ENCODE measurements at regions not wholly inside any gene's neighbourhood (a gene's known extent, or its start where the extent isn't known, plus 50 kb on each side); places are given as distances from the start of the nearest gene placed in this dataset.
A peak's percentile ranks its signal among the peaks of the same experiment; 100 is the strongest.

DNA sequence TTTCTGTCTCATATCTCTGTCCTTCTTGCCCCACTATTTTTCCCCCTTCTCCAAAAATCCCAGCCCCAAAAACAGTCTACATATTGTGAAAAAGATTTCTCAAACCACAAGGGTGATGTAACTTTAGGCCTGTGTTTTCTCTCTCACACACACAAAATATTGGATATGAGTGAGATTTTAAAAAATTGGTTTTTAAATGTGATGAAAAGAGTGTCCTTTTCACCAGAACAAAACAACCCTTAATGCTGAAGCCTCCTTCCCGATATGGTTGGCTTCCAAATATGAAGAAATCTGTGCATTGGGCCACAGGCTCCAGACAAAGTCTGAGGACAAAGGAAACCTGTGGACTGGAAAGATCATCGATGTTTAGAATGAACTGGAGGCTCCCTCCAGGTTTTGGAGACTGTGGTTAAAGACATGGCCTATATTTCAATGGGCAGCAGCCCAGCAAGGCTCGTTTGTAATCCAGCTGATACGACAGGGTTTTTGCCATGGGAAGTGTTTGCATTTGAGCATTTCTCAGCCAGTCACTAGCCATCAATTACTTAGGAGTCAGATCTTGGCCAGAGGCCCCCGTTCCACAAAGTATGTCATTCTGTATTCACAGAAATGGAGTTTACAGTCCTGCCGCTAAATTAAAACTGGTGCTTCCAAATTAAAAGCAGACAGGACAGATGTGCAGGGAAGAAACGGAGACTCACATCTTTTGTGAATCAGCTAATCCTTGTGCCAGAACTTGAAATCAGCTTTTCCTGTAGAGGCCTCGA, 546.3 kb downstream of the EBF1 start:
- peak; percentile 60 for DNase-seq (ENCODE audit: low read depth)

- no peak for DNase-seq (ENCODE audit: low read depth)
Observed at GRCh38 chr5:158552241-158552640, 547.5 kb downstream of the EBF1 start.

GRCh38 chr5:158549311-158549710, 550.4 kb downstream of the EBF1 start:
- DNase-seq (ENCODE audit: low read depth), result no peak

DNA sequence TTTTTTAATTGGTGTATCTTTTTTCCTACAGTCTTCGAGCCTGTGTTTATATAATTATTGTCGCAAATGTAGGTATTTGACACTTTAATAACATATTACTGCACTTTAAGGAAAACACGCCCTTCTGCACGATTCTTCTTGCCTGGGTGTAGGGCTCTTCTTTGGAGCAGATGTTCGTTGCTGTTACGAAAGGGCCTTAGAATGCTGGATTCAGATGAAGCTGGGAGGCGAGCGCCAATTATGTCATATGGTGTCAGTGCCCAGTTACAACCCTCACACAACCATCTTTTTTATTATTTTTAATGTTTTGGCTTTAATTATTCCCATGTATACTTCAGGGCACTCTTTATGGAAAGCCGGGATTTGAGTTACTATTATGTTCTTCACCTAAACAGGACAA, 553.0 kb downstream of the EBF1 start:
- DNase-seq (ENCODE audit: low read depth), result no peak

- DNase-seq (ENCODE audit: low read depth), result no peak
Observed at GRCh38 chr5:158545949-158546530, 553.7 kb downstream of the EBF1 start.

- no peak for DNase-seq (ENCODE audit: low read depth)
Observed at GRCh38 chr5:158544388-158545339, 555.1 kb downstream of the EBF1 start.

DNA sequence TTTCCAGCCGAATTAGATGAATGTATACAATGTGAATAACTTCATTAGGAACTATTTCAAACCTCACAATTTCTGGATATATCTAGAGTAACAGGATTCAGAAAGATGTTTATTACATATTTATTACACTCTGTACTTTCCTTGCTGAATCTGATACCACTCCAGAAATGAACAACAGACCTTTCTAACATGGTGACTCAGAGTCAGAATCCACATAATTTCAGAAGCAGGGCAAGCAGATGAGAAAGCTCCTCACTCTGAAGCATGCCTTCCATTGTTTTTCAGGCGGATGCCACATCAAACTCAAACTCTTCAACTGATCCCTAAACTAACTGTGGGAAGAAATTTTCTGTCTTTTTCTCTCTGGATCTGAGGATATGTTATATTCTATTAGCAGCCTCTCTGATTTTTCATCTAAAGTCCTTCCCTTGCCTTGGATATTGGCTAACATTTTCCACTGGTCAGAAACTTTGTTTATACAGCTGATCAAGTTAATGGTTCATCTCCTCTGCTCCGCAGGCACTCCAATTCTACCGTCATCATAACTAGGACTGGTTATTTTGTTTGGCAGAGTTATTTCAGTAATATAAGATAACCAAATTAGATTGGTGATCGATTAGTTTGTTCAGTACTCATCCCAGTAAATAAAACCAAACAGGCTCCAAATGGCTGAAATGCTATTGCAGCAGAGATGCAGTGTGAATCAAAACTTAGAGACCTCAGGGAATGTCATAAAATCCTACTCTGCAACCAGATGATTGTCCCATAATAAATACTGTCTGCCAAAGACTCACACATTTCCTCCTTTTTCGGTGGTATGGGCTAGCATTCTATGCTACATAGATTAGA, 556.0 kb downstream of the EBF1 start:
- peak; percentile 52 for DNase-seq (ENCODE audit: low read depth)

GRCh38 chr5:158541536-158542297, 558.0 kb downstream of the EBF1 start:
- DNase-seq (ENCODE audit: low read depth), result no peak

GRCh38 chr5:158538506-158539074, 561.1 kb downstream of the EBF1 start:
- DNase-seq (ENCODE audit: low read depth), result no peak

DNA sequence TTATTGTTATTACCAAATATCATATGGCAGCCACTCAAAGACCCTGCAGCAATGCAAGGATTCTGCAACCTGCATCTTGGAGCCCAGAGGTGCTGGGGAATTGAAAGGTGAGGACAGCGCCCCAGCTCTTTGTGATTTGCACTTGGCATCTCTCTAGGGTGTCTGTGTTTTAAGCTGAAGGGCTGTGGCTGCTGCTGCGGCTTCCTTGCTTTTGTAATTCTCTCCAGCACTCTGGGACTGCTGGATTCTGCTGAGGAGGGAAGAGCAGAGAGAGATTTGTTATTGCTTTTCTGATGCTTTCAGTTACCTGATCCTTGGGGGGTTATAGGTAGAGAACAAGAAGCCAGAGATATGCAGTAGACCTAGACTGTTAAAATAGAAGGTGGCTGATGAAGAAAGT, 562.4 kb downstream of the EBF1 start:
- no peak for DNase-seq (ENCODE audit: low read depth)

GRCh38 chr5:158534203-158534602, 565.5 kb downstream of the EBF1 start:
- no peak for DNase-seq (ENCODE audit: low read depth)

DNA sequence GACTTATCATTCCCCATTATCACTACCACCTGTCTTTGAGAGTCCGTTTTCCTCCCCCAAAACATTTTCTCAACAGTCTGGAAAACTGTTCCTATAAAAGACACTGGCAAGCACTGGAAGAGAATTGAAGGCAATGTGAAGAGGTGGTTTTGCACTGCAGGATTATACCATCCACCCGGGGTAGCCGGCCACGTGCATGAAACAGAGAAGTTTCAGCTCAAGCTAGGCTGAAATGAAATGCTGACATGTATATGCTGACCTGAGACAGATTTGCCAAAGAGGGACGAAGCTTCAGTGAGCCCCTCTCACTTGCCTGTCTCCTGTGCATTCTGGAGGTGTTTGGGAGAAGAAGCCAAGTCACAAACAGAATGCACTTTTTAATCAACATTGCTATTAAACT, 567.0 kb downstream of the EBF1 start:
- DNase-seq (ENCODE audit: low read depth), result no peak

GRCh38 chr5:158531860-158532259, 567.9 kb downstream of the EBF1 start:
- no peak for DNase-seq (ENCODE audit: low read depth)

GRCh38 chr5:158530115-158530514, 569.6 kb downstream of the EBF1 start:
- DNase-seq (ENCODE audit: low read depth), result no peak

GRCh38 chr5:158529454-158529853, 570.3 kb downstream of the EBF1 start:
- DNase-seq (ENCODE audit: low read depth), result no peak

GRCh38 chr5:158525663-158526062, 574.1 kb downstream of the EBF1 start:
- DNase-seq (ENCODE audit: low read depth), result no peak

DNA sequence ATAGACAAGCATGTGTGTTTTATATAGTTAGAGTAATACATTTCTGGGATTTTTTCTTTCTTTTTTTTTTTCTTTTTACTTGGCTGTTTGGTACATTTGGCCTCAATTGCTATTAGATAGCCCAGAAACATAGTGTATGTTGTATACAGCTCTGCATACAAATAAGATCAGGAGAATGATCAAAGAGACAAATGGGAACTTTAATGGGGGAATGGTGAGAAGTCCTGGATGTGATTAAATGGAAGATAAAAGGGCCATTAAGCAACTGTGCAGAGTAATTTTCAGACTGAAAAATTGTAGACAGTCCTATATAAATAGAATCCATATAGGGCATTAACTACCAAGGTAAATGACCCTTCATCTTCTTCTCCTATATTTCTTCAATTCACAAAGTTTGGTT, 575.6 kb downstream of the EBF1 start:
- no peak for DNase-seq (ENCODE audit: low read depth)

- peak; percentile 60 for DNase-seq (ENCODE audit: low read depth)
Observed at GRCh38 chr5:158522776-158523175, 576.9 kb downstream of the EBF1 start.

DNA sequence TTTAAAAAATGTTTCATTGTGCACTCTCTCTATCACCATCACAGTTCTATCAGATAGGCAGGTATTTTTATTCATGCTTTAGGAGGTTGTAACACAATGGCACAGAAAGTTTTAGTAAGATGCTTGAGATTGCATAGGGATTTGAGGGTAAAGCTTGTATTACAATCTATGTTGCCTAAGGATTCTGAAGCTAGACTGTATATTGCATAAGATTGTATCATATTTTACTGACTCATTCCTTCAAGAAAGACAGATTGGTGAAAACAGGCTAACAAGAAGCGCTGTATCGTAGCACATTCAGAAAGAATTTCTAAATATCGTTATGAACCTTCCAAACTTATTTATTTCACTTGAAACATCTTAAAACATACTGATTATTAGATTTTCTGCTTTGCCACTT, 577.7 kb downstream of the EBF1 start:
- DNase-seq (ENCODE audit: low read depth), result peak; percentile 79

DNA sequence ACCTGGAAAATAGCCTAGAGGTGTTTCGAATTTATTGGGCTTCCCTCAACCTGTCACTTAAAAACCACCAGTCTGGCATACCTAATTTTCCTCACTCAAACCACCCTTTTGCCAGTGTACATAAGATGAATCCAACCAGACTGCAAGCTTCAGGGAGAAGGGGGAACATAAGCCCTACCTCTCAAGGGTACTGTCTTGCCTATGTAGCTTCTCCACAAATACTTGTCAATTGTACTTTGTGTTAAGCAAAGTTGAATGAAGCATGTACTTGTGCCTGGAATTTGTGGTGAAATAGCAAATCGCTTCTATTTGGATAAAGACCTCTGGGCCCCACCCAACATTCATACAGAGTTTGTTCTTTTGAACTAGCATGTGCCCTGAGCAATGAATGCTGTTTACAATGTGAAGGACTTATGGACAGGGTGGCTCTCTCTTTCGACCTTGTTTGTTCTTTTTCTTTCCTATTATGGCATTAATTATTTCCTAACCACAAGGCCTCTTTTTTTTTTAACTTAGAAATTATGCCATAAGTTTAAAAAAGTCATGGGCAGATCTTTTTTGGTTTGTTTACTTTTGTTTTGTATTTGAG, 580.2 kb downstream of the EBF1 start:
- no peak for DNase-seq (ENCODE audit: low read depth)
